WTC11 (cell line): ENCODE measurements at regions not wholly inside any gene's neighbourhood (a gene's known extent, or its start where the extent isn't known, plus 50 kb on each side); places are given as distances from the start of the nearest gene placed in this dataset.

Experiments used
- ATAC-seq: fragments of 200-7000 bp; cut with Tn5 transposase; 2 replicates; pipeline ENCODE4 v1.10.0; 2021; ENCODE audit warnings: mild to moderate bottlenecking, moderate library complexity
- CTCF ChIA-PET: fragments of 300-600 bp; sonication (Branson Sonifier 250); formaldehyde crosslinking; loops from one replicate; lab custom pipeline; 2021; ENCODE audit warnings: antibody characterized with exemption; lab: Charles Lee
- POLR2A ChIA-PET: fragments of 350-600 bp; sonication (Branson Sonifier 250); formaldehyde crosslinking; loops from one replicate; lab custom pipeline; 2021; ENCODE audit warnings: antibody characterized with exemption; lab: Charles Lee
- DNase-seq: peaks from one replicate; pipeline ENCODE4 v3.0.0; 2021; ENCODE audit warnings: low spot score
- H3K27ac Mint-ChIP-seq: 2 replicates; pipeline ENCODE4 v1.8.0; 2021; ENCODE audit warnings: mixed read lengths
- H3K27me3 Mint-ChIP-seq: 2 replicates; pipeline ENCODE4 v1.8.0; 2021; ENCODE audit warnings: low read depth, mild to moderate bottlenecking, moderate library complexity, mixed read lengths
- H3K36me3 Mint-ChIP-seq: 2 replicates; pipeline ENCODE4 v1.8.0; 2021; ENCODE audit warnings: mixed read lengths
- H3K4me1 Mint-ChIP-seq: 2 replicates; pipeline ENCODE4 v1.8.0; 2022; ENCODE audit warnings: mixed read lengths
- H3K4me3 Mint-ChIP-seq: 2 replicates; pipeline ENCODE4 v1.8.0; 2021; ENCODE audit warnings: mild to moderate bottlenecking, moderate library complexity, mixed read lengths
- H3K9me3 Mint-ChIP-seq: 2 replicates; pipeline ENCODE4 v1.8.0; 2021; ENCODE audit warnings: mixed read lengths
- CREB1 ChIP-seq: sonication (generic); formaldehyde crosslinking; IDR thresholded peaks from 2 replicates; pipeline ENCODE4 v1.8.0; 2023; ENCODE audit warnings: mild to moderate bottlenecking, missing genetic modification reagents
- MYBL2 ChIP-seq: sonication (generic); formaldehyde crosslinking; IDR thresholded peaks from 2 replicates; pipeline ENCODE4 v1.8.1; 2023; ENCODE audit warnings: mild to moderate bottlenecking, moderate library complexity, missing genetic modification reagents
- NR3C1 ChIP-seq: sonication (generic); formaldehyde crosslinking; conservative IDR thresholded peaks from 2 replicates; pipeline ENCODE4 v1.8.1; 2023; ENCODE audit warnings: low read depth, mild to moderate bottlenecking, missing genetic modification reagents
- OVOL2 ChIP-seq: fragments of 250-450 bp; sonication (Bioruptor Pico); IDR thresholded peaks from 2 replicates; pipeline ENCODE4 v1.9.0; 2021; ENCODE audit warnings: mild to moderate bottlenecking, borderline replicate concordance
- SP1 ChIP-seq: sonication (generic); formaldehyde crosslinking; conservative IDR thresholded peaks from 2 replicates; pipeline ENCODE4 v1.8.1; 2022; ENCODE audit warnings: missing genetic modification reagents
- ZNF396 ChIP-seq: fragments of 250-450 bp; sonication (Bioruptor Pico); IDR thresholded peaks from 2 replicates; pipeline ENCODE4 v1.8.0; 2021; ENCODE audit warnings: mild to moderate bottlenecking, moderate library complexity, borderline replicate concordance
- TF ChIP-seq, protein P1 (sequence below): sonication (generic); formaldehyde crosslinking; IDR thresholded peaks from 2 replicates; pipeline ENCODE4 v1.8.1; 2022; ENCODE audit warnings: mild to moderate bottlenecking, moderate library complexity, missing genetic modification reagents
- TF ChIP-seq, protein P2 (sequence below): sonication (generic); formaldehyde crosslinking; IDR thresholded peaks from 2 replicates; pipeline ENCODE4 v1.8.0; 2023; ENCODE audit warnings: mild to moderate bottlenecking, missing genetic modification reagents
- TF ChIP-seq, protein P3 (sequence below): sonication (generic); formaldehyde crosslinking; IDR thresholded peaks from 2 replicates; pipeline ENCODE4 v1.8.0; 2022; ENCODE audit warnings: mild to moderate bottlenecking, missing genetic modification reagents
- TF ChIP-seq, protein P4 (sequence below): sonication (generic); formaldehyde crosslinking; IDR thresholded peaks from 2 replicates; pipeline ENCODE4 v1.8.1; 2023; ENCODE audit warnings: mild to moderate bottlenecking, missing genetic modification reagents, borderline replicate concordance
- TF ChIP-seq, protein P5 (sequence below): sonication (generic); formaldehyde crosslinking; IDR thresholded peaks from 2 replicates; pipeline ENCODE4 v1.8.0; 2022; ENCODE audit warnings: mild to moderate bottlenecking, missing genetic modification reagents
- TF ChIP-seq, protein P6 (sequence below): fragments of 250-450 bp; sonication (Bioruptor Pico); IDR thresholded peaks from 2 replicates; pipeline ENCODE4 v1.9.0; 2021; ENCODE audit warnings: mild to moderate bottlenecking
- TF ChIP-seq, protein P7 (sequence below): fragments of 250-450 bp; sonication (Bioruptor Pico); IDR thresholded peaks from 2 replicates; pipeline ENCODE4 v1.8.0; 2021; ENCODE audit warnings: mild to moderate bottlenecking
- TF ChIP-seq, protein P8 (sequence below): sonication (generic); formaldehyde crosslinking; IDR thresholded peaks from 2 replicates; pipeline ENCODE4 v1.8.1; 2023; ENCODE audit warnings: mild to moderate bottlenecking, missing genetic modification reagents
- TF ChIP-seq, protein P9 (sequence below): sonication (generic); formaldehyde crosslinking; IDR thresholded peaks from 2 replicates; pipeline ENCODE4 v1.8.1; 2022; ENCODE audit warnings: low read depth, missing genetic modification reagents, borderline replicate concordance

DNA sequence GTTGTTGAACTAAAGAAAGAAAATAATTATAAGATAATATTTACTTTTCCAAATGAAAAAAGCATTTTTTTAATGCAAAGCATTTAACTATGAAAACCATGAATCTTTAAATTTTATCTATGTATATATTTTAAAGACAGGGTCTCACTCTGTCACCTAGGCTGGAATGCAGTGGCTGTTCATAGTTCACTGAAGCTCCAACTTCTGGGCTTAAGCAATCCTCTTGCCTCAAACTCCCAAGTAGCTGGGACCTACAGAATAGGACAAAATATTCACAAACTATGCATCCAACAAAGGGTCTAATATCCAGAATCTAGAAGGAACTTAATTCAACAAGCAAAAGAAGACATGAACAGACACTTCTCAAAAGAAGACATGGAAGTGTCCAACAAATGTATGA is 55.9 kb upstream of the ALB start:
- CTCF ChIA-PET = interaction anchor here (1.0 kb wide), 1 partner anchor 98 kb away, joined by 3 read pairs; no protein-coding TSS in a partner anchor
- TF ChIP-seq, protein P1, sequence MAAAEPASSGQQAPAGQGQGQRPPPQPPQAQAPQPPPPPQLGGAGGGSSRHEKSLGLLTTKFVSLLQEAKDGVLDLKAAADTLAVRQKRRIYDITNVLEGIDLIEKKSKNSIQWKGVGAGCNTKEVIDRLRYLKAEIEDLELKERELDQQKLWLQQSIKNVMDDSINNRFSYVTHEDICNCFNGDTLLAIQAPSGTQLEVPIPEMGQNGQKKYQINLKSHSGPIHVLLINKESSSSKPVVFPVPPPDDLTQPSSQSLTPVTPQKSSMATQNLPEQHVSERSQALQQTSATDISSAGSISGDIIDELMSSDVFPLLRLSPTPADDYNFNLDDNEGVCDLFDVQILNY (CRISPR knock-in tag) = no peak
- TF ChIP-seq SP1 (CRISPR knock-in tag) = no peak
- TF ChIP-seq, protein P2, sequence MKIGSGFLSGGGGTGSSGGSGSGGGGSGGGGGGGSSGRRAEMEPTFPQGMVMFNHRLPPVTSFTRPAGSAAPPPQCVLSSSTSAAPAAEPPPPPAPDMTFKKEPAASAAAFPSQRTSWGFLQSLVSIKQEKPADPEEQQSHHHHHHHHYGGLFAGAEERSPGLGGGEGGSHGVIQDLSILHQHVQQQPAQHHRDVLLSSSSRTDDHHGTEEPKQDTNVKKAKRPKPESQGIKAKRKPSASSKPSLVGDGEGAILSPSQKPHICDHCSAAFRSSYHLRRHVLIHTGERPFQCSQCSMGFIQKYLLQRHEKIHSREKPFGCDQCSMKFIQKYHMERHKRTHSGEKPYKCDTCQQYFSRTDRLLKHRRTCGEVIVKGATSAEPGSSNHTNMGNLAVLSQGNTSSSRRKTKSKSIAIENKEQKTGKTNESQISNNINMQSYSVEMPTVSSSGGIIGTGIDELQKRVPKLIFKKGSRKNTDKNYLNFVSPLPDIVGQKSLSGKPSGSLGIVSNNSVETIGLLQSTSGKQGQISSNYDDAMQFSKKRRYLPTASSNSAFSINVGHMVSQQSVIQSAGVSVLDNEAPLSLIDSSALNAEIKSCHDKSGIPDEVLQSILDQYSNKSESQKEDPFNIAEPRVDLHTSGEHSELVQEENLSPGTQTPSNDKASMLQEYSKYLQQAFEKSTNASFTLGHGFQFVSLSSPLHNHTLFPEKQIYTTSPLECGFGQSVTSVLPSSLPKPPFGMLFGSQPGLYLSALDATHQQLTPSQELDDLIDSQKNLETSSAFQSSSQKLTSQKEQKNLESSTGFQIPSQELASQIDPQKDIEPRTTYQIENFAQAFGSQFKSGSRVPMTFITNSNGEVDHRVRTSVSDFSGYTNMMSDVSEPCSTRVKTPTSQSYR (CRISPR knock-in tag) = no peak
- no peak for TF ChIP-seq ZNF396 (CRISPR knock-in tag)
- TF ChIP-seq, protein P3, sequence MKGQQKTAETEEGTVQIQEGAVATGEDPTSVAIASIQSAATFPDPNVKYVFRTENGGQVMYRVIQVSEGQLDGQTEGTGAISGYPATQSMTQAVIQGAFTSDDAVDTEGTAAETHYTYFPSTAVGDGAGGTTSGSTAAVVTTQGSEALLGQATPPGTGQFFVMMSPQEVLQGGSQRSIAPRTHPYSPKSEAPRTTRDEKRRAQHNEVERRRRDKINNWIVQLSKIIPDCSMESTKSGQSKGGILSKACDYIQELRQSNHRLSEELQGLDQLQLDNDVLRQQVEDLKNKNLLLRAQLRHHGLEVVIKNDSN (CRISPR knock-in tag) = no peak
- TF ChIP-seq, protein P4, sequence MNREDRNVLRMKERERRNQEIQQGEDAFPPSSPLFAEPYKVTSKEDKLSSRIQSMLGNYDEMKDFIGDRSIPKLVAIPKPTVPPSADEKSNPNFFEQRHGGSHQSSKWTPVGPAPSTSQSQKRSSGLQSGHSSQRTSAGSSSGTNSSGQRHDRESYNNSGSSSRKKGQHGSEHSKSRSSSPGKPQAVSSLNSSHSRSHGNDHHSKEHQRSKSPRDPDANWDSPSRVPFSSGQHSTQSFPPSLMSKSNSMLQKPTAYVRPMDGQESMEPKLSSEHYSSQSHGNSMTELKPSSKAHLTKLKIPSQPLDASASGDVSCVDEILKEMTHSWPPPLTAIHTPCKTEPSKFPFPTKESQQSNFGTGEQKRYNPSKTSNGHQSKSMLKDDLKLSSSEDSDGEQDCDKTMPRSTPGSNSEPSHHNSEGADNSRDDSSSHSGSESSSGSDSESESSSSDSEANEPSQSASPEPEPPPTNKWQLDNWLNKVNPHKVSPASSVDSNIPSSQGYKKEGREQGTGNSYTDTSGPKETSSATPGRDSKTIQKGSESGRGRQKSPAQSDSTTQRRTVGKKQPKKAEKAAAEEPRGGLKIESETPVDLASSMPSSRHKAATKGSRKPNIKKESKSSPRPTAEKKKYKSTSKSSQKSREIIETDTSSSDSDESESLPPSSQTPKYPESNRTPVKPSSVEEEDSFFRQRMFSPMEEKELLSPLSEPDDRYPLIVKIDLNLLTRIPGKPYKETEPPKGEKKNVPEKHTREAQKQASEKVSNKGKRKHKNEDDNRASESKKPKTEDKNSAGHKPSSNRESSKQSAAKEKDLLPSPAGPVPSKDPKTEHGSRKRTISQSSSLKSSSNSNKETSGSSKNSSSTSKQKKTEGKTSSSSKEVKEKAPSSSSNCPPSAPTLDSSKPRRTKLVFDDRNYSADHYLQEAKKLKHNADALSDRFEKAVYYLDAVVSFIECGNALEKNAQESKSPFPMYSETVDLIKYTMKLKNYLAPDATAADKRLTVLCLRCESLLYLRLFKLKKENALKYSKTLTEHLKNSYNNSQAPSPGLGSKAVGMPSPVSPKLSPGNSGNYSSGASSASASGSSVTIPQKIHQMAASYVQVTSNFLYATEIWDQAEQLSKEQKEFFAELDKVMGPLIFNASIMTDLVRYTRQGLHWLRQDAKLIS (CRISPR knock-in tag) = no peak
- no peak for TF ChIP-seq NR3C1 (CRISPR knock-in tag)
- TF ChIP-seq, protein P5, sequence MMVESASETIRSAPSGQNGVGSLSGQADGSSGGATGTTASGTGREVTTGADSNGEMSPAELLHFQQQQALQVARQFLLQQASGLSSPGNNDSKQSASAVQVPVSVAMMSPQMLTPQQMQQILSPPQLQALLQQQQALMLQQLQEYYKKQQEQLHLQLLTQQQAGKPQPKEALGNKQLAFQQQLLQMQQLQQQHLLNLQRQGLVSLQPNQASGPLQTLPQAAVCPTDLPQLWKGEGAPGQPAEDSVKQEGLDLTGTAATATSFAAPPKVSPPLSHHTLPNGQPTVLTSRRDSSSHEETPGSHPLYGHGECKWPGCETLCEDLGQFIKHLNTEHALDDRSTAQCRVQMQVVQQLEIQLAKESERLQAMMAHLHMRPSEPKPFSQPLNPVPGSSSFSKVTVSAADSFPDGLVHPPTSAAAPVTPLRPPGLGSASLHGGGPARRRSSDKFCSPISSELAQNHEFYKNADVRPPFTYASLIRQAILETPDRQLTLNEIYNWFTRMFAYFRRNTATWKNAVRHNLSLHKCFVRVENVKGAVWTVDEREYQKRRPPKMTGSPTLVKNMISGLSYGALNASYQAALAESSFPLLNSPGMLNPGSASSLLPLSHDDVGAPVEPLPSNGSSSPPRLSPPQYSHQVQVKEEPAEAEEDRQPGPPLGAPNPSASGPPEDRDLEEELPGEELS (CRISPR knock-in tag) = no peak
- no peak for TF ChIP-seq CREB1 (CRISPR knock-in tag)
- no peak for TF ChIP-seq OVOL2 (CRISPR knock-in tag)
- TF ChIP-seq, protein P6, sequence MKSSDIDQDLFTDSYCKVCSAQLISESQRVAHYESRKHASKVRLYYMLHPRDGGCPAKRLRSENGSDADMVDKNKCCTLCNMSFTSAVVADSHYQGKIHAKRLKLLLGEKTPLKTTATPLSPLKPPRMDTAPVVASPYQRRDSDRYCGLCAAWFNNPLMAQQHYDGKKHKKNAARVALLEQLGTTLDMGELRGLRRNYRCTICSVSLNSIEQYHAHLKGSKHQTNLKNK (CRISPR knock-in tag) = no peak
- TF ChIP-seq MYBL2 (CRISPR knock-in tag) = no peak
- TF ChIP-seq, protein P7, sequence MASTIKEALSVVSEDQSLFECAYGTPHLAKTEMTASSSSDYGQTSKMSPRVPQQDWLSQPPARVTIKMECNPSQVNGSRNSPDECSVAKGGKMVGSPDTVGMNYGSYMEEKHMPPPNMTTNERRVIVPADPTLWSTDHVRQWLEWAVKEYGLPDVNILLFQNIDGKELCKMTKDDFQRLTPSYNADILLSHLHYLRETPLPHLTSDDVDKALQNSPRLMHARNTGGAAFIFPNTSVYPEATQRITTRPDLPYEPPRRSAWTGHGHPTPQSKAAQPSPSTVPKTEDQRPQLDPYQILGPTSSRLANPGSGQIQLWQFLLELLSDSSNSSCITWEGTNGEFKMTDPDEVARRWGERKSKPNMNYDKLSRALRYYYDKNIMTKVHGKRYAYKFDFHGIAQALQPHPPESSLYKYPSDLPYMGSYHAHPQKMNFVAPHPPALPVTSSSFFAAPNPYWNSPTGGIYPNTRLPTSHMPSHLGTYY (CRISPR knock-in tag) = no peak
- TF ChIP-seq, protein P8, sequence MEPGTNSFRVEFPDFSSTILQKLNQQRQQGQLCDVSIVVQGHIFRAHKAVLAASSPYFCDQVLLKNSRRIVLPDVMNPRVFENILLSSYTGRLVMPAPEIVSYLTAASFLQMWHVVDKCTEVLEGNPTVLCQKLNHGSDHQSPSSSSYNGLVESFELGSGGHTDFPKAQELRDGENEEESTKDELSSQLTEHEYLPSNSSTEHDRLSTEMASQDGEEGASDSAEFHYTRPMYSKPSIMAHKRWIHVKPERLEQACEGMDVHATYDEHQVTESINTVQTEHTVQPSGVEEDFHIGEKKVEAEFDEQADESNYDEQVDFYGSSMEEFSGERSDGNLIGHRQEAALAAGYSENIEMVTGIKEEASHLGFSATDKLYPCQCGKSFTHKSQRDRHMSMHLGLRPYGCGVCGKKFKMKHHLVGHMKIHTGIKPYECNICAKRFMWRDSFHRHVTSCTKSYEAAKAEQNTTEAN (CRISPR knock-in tag) = no peak
- TF ChIP-seq, protein P9, sequence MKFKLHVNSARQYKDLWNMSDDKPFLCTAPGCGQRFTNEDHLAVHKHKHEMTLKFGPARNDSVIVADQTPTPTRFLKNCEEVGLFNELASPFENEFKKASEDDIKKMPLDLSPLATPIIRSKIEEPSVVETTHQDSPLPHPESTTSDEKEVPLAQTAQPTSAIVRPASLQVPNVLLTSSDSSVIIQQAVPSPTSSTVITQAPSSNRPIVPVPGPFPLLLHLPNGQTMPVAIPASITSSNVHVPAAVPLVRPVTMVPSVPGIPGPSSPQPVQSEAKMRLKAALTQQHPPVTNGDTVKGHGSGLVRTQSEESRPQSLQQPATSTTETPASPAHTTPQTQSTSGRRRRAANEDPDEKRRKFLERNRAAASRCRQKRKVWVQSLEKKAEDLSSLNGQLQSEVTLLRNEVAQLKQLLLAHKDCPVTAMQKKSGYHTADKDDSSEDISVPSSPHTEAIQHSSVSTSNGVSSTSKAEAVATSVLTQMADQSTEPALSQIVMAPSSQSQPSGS (CRISPR knock-in tag) = no peak
- no peaks in the 10 kb centered on the region for H3K27me3 Mint-ChIP-seq
- no peaks in the 10 kb centered on the region for H3K36me3 Mint-ChIP-seq
- POLR2A ChIA-PET = no interaction called here
- H3K9me3 Mint-ChIP-seq = peaks cover 7% of the 10 kb centered on the region
- ATAC-seq (no peak), DNase-seq (no peak)
- peaks cover 4% of the 10 kb centered on the region for H3K4me1 Mint-ChIP-seq
- no peak overlapping the region for H3K4me3 Mint-ChIP-seq
- no peak overlapping the region for H3K27ac Mint-ChIP-seq
